ENCODE measurements at regions not wholly inside any gene's neighbourhood (a gene's known extent, or its start where the extent isn't known, plus 50 kb on each side); places are given as distances from the start of the nearest gene placed in this dataset.

DNA sequence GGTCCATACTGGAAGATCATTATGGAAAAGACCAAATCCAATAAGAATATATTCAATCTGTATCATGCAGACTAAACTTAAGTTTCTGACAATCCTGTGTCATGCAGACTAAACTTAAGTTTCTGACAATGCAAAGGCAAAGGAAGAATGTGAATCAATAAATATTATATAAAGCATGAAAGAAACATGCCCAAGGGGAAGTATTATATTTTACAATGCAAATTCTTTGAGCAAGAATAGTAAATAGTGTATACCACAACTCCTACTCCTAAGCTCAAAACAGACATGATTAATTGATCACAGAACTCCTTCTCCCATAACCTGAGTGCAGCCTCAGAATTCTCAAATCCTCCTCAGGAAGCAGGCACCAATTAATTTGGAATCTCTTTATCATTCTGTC is 71.3 kb upstream of the BDNF start (continued):
- TF ChIP-seq, protein P1, sequence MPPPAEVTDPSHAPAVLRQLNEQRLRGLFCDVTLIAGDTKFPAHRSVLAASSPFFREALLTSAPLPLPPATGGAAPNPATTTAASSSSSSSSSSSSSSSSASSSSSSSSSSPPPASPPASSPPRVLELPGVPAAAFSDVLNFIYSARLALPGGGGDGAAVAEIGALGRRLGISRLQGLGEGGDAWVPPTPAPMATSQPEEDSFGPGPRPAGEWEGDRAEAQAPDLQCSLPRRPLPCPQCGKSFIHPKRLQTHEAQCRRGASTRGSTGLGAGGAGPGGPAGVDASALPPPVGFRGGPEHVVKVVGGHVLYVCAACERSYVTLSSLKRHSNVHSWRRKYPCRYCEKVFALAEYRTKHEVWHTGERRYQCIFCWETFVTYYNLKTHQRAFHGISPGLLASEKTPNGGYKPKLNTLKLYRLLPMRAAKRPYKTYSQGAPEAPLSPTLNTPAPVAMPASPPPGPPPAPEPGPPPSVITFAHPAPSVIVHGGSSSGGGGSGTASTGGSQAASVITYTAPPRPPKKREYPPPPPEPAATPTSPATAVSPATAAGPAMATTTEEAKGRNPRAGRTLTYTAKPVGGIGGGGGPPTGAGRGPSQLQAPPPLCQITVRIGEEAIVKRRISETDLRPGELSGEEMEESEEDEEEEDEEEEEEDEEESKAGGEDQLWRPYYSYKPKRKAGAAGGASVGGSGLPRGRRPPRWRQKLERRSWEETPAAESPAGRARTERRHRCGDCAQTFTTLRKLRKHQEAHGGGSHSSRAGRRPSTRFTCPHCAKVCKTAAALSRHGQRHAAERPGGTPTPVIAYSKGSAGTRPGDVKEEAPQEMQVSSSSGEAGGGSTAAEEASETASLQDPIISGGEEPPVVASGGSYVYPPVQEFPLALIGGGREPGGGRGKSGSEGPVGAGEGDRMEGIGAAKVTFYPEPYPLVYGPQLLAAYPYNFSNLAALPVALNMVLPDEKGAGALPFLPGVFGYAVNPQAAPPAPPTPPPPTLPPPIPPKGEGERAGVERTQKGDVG (CRISPR knock-in tag; IDR thresholded peaks at IDR 0.05) = no peak
- TF ChIP-seq, protein P2, sequence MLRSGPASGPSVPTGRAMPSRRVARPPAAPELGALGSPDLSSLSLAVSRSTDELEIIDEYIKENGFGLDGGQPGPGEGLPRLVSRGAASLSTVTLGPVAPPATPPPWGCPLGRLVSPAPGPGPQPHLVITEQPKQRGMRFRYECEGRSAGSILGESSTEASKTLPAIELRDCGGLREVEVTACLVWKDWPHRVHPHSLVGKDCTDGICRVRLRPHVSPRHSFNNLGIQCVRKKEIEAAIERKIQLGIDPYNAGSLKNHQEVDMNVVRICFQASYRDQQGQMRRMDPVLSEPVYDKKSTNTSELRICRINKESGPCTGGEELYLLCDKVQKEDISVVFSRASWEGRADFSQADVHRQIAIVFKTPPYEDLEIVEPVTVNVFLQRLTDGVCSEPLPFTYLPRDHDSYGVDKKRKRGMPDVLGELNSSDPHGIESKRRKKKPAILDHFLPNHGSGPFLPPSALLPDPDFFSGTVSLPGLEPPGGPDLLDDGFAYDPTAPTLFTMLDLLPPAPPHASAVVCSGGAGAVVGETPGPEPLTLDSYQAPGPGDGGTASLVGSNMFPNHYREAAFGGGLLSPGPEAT (IDR thresholded peaks at IDR 0.05; ENCODE audit: low read depth) = no peak
- no peak for TF ChIP-seq MYB (IDR thresholded peaks at IDR 0.05; ENCODE audit: borderline replicate concordance, low read depth, low read length)
- no peak for TF ChIP-seq POLR2AphosphoS5 (IDR thresholded peaks at IDR 0.05; ENCODE audit: low read length)
- no peak for TF ChIP-seq TBL1XR1 (IDR thresholded peaks at IDR 0.05; ENCODE audit: low read depth, low read length)
- TF ChIP-seq RELA (IDR thresholded peaks at IDR 0.05; ENCODE audit: borderline replicate concordance, partially characterized antibody) = no peak
- no peak for TF ChIP-seq MTA3 (IDR thresholded peaks at IDR 0.05; ENCODE audit: borderline replicate concordance, low read length)
- TF ChIP-seq, protein P3, sequence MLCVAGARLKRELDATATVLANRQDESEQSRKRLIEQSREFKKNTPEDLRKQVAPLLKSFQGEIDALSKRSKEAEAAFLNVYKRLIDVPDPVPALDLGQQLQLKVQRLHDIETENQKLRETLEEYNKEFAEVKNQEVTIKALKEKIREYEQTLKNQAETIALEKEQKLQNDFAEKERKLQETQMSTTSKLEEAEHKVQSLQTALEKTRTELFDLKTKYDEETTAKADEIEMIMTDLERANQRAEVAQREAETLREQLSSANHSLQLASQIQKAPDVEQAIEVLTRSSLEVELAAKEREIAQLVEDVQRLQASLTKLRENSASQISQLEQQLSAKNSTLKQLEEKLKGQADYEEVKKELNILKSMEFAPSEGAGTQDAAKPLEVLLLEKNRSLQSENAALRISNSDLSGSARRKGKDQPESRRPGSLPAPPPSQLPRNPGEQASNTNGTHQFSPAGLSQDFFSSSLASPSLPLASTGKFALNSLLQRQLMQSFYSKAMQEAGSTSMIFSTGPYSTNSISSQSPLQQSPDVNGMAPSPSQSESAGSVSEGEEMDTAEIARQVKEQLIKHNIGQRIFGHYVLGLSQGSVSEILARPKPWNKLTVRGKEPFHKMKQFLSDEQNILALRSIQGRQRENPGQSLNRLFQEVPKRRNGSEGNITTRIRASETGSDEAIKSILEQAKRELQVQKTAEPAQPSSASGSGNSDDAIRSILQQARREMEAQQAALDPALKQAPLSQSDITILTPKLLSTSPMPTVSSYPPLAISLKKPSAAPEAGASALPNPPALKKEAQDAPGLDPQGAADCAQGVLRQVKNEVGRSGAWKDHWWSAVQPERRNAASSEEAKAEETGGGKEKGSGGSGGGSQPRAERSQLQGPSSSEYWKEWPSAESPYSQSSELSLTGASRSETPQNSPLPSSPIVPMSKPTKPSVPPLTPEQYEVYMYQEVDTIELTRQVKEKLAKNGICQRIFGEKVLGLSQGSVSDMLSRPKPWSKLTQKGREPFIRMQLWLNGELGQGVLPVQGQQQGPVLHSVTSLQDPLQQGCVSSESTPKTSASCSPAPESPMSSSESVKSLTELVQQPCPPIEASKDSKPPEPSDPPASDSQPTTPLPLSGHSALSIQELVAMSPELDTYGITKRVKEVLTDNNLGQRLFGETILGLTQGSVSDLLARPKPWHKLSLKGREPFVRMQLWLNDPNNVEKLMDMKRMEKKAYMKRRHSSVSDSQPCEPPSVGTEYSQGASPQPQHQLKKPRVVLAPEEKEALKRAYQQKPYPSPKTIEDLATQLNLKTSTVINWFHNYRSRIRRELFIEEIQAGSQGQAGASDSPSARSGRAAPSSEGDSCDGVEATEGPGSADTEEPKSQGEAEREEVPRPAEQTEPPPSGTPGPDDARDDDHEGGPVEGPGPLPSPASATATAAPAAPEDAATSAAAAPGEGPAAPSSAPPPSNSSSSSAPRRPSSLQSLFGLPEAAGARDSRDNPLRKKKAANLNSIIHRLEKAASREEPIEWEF (IDR thresholded peaks at IDR 0.05; ENCODE audit: insufficient replicate concordance, low read depth, low read length) = no peak
- TF ChIP-seq, protein P4, sequence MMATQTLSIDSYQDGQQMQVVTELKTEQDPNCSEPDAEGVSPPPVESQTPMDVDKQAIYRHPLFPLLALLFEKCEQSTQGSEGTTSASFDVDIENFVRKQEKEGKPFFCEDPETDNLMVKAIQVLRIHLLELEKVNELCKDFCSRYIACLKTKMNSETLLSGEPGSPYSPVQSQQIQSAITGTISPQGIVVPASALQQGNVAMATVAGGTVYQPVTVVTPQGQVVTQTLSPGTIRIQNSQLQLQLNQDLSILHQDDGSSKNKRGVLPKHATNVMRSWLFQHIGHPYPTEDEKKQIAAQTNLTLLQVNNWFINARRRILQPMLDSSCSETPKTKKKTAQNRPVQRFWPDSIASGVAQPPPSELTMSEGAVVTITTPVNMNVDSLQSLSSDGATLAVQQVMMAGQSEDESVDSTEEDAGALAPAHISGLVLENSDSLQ (IDR thresholded peaks at IDR 0.05) = no peak
